ENCODE measurements at regions not wholly inside any gene's neighbourhood (a gene's known extent, or its start where the extent isn't known, plus 50 kb on each side); places are given as distances from the start of the nearest gene placed in this dataset.

- no peaks in the 10 kb centered on the region for H3K36me3 ChIP-seq (ENCODE audit: control insufficient read depth, insufficient read depth, low read length)
- H3K4me3 ChIP-seq (ENCODE audit: low read depth, low read length) = no peak overlapping the region
- peaks cover 1% of the 10 kb centered on the region; the same call in 1 of the 2 replicates for H3K27me3 ChIP-seq (ENCODE audit: control insufficient read depth, insufficient read depth, low read length)
- no peak for TF ChIP-seq CTCF (IDR thresholded peaks at IDR 0.05; ENCODE audit: insufficient read depth, low read depth, low read length)
- DNase-seq (ENCODE audit: low read depth) = no peak
- ChIA-PET POLR2A (interaction anchor here (0.6 kb wide), 1 partner anchor 9 kb away, joined by 3 read pairs; no protein-coding TSS in a partner anchor), CTCF (interaction anchor here (0.8 to 1.5 kb wide), 2 partner anchors 10 to 12 kb away, joined by 3 read pairs; no protein-coding TSS in a partner anchor)
These were observed 95.6 kb upstream of the C1orf87 start for GRCh38 chr1:60169206-60169605.

- H3K27me3 ChIP-seq (ENCODE audit: control insufficient read depth, insufficient read depth, low read length) = peaks cover 7% of the 10 kb centered on the region
- no peak overlapping the region for H3K4me3 ChIP-seq (ENCODE audit: low read depth, low read length)
- no peak for DNase-seq (ENCODE audit: low read depth)
- ChIA-PET POLR2A (no interaction called here), CTCF (interaction anchor here (1.2 to 1.6 kb wide), 2 partner anchors 10 to 13 kb away, joined by 4 to 5 read pairs; no protein-coding TSS in a partner anchor)
- no peak for TF ChIP-seq CTCF (IDR thresholded peaks at IDR 0.05; ENCODE audit: insufficient read depth, low read depth, low read length)
- H3K36me3 ChIP-seq (ENCODE audit: control insufficient read depth, insufficient read depth, low read length) = no peaks in the 10 kb centered on the region
These were observed 89.4 kb upstream of the C1orf87 start for GRCh38 chr1:60162936-60163335.

- DNase-seq (ENCODE audit: low read depth) = peak; percentile 35
- H3K4me3 ChIP-seq (ENCODE audit: low read depth, low read length) = no peak overlapping the region
- CTCF ChIA-PET = interaction anchor here (0.6 to 3.1 kb wide), 5 partner anchors 12 to 1970 kb away, joined by 3 to 12 read pairs (median 3); no protein-coding TSS in a partner anchor
- POLR2A ChIA-PET = interaction anchor here (0.6 to 0.8 kb wide), 2 partner anchors 8 to 9 kb away, joined by 3 read pairs; no protein-coding TSS in a partner anchor
- TF ChIP-seq CTCF (IDR thresholded peaks at IDR 0.05; ENCODE audit: insufficient read depth, low read depth, low read length) = no peak
- H3K36me3 ChIP-seq (ENCODE audit: control insufficient read depth, insufficient read depth, low read length) = no peaks in the 10 kb centered on the region
- peaks cover 5% of the 10 kb centered on the region for H3K27me3 ChIP-seq (ENCODE audit: control insufficient read depth, insufficient read depth, low read length)
These were observed 86.6 kb upstream of the C1orf87 start for GRCh38 chr1:60160141-60160540.

GRCh38 chr1:60156371-60156770 lies 82.8 kb upstream of the C1orf87 start:
- no peak for DNase-seq (ENCODE audit: low read depth)
- CTCF ChIA-PET = interaction anchor here (0.7 to 2.7 kb wide), 9 partner anchors 11 to 1487 kb away, joined by 3 to 8 read pairs (median 4); no protein-coding TSS in a partner anchor
- TF ChIP-seq CTCF (IDR thresholded peaks at IDR 0.05; ENCODE audit: insufficient read depth, low read depth, low read length) = no peak
- H3K4me3 ChIP-seq (ENCODE audit: low read depth, low read length) = no peak overlapping the region
- H3K27me3 ChIP-seq (ENCODE audit: control insufficient read depth, insufficient read depth, low read length) = no peaks in the 10 kb centered on the region
- no peaks in the 10 kb centered on the region for H3K36me3 ChIP-seq (ENCODE audit: control insufficient read depth, insufficient read depth, low read length)
- POLR2A ChIA-PET = no interaction called here

GRCh38 chr1:60153961-60154360 lies 80.4 kb upstream of the C1orf87 start:
- ChIA-PET POLR2A (no interaction called here), CTCF (no interaction called here)
- no peak for TF ChIP-seq CTCF (IDR thresholded peaks at IDR 0.05; ENCODE audit: insufficient read depth, low read depth, low read length)
- Histone ChIP-seq H3K27me3 (ENCODE audit: control insufficient read depth, insufficient read depth, low read length) (no peaks in the 10 kb centered on the region), H3K36me3 (ENCODE audit: control insufficient read depth, insufficient read depth, low read length) (no peaks in the 10 kb centered on the region), H3K4me3 (ENCODE audit: low read depth, low read length) (no peak overlapping the region)
- DNase-seq (ENCODE audit: low read depth) = no peak
